H1 (cell line): ENCODE measurements at regions not wholly inside any gene's neighbourhood (a gene's known extent, or its start where the extent isn't known, plus 50 kb on each side); places are given as distances from the start of the nearest gene placed in this dataset.

Experiments
- CTCF ChIA-PET: fragments of 300-600 bp; sonication (Branson Sonifier 250); formaldehyde crosslinking; loops from one replicate; lab custom pipeline; 2021; ENCODE audit not compliant: partially characterized antibody; lab: Charles Lee
- POLR2A ChIA-PET: fragments of 300-600 bp; sonication (Branson Sonifier 250); formaldehyde crosslinking; loops from one replicate; lab custom pipeline; 2021; ENCODE audit warnings: inconsistent platforms; ENCODE audit not compliant: partially characterized antibody; lab: Charles Lee
- DNase-seq, 2 experiments: peaks; one replicate each; pipeline versions ENCODE4 v3.0.0 to v3.0.0-alpha.2; 2010 to 2022; ENCODE audit warnings: low spot score in 2 of 2, low read depth in 1 of 2, mixed read lengths in 1 of 2
- FAIRE-seq: peaks from 2 replicates; lab custom pipeline; 2011; peaks lifted over from hg19 to GRCh38; lab: Jason Lieb, UNC
- H2AFZ ChIP-seq: 2 replicates; pipeline ENCODE4 v1.8.1; 2012; ENCODE audit warnings: low read length, inconsistent platforms
- H2AK5ac ChIP-seq: 2 replicates; pipeline ENCODE4 v1.6.1; 2013; ENCODE audit warnings: low read depth, low read length
- H2BK120ac ChIP-seq: replicated peaks from 2 replicates; pipeline ENCODE3; 2013; ENCODE audit warnings: low read depth, low read length, inconsistent platforms
- H2BK12ac ChIP-seq: 2 replicates; pipeline ENCODE4 v1.6.1; 2013; ENCODE audit warnings: low read depth, low read length
- H2BK15ac ChIP-seq: 2 replicates; pipeline ENCODE4 v1.6.1; 2013; ENCODE audit warnings: low read length
- H2BK20ac ChIP-seq: 2 replicates; pipeline ENCODE4 v1.6.1; 2013; ENCODE audit warnings: low read length
- H2BK5ac ChIP-seq: 2 replicates; pipeline ENCODE4 v1.6.1; 2013; ENCODE audit warnings: low read depth, low read length
- H3K14ac ChIP-seq: 2 replicates; pipeline ENCODE4 v1.6.1; 2013; ENCODE audit warnings: inconsistent platforms; ENCODE audit not compliant: insufficient read length
- H3K18ac ChIP-seq: 2 replicates; pipeline ENCODE4 v1.6.1; 2013; ENCODE audit warnings: low read length; ENCODE audit errors: extremely low read depth
- H3K23ac ChIP-seq: 2 replicates; pipeline ENCODE4 v1.6.1; 2013; ENCODE audit warnings: inconsistent platforms; ENCODE audit not compliant: insufficient read length
- H3K23me2 ChIP-seq: 2 replicates; pipeline ENCODE4 v1.6.1; 2013; ENCODE audit warnings: low read depth, low read length
- H3K27ac ChIP-seq: 2 replicates; pipeline ENCODE4 v1.6.1; 2011; ENCODE audit warnings: low read depth, low read length, inconsistent platforms
- H3K27me3 ChIP-seq, 4 experiments: replicated peaks in 1 of 4; 1 replicate in 1 of 4; 2 replicates in 3 of 4; pipeline versions ENCODE4 v1.6.1 to v1.8.1; 2011 to 2013; ENCODE audit warnings: low read length in 3 of 4, mild to moderate bottlenecking in 3 of 4, inconsistent platforms in 2 of 4, mixed read lengths in 2 of 4, moderate library complexity in 1 of 4; ENCODE audit not compliant: control insufficient read depth in 3 of 4, insufficient read depth in 3 of 4; ENCODE audit errors: extremely low read depth in 1 of 4
- H3K36me3 ChIP-seq, 4 experiments: 2 replicates each; pipeline versions ENCODE4 v1.6.1 to v1.8.1; 2011 to 2013; ENCODE audit warnings: mild to moderate bottlenecking in 4 of 4, low read length in 3 of 4, moderate library complexity in 2 of 4, control low read depth in 1 of 4, inconsistent platforms in 1 of 4; ENCODE audit not compliant: insufficient read depth in 4 of 4, control insufficient read depth in 2 of 4
- H3K4ac ChIP-seq: replicated peaks from 2 replicates; pipeline ENCODE3; 2013; ENCODE audit warnings: low read length, low read depth, mixed read lengths, inconsistent platforms; ENCODE audit not compliant: insufficient read length
- H3K4me1 ChIP-seq, 4 experiments: replicated peaks in 1 of 4; 1 replicate in 1 of 4; 2 replicates in 3 of 4; pipeline versions ENCODE4 v1.6.1 to v1.8.1; 2011 to 2013; ENCODE audit warnings: low read length in 3 of 4, inconsistent platforms in 2 of 4, mixed read lengths in 1 of 4; ENCODE audit not compliant: insufficient read depth in 4 of 4, control insufficient read depth in 3 of 4
- H3K4me2 ChIP-seq, 2 experiments: 2 replicates each; pipeline versions ENCODE4 v1.6.1 to v1.8.1; 2011 to 2013; ENCODE audit warnings: low read depth in 2 of 2, low read length in 2 of 2, control low read depth in 1 of 2, inconsistent platforms in 1 of 2, mild to moderate bottlenecking in 1 of 2; ENCODE audit not compliant: insufficient read depth in 1 of 2
- H3K4me3 ChIP-seq, 4 experiments: fragments of 200-600, 300-600 bp in 1 of 4; sonication (generic), shearing (Covaris generic), sonication (Bioruptor Twin) in 1 of 4; 2 replicates each; pipeline versions ENCODE4 v1.5.1 to v1.8.1; 2011 to 2016; ENCODE audit warnings: low read length in 4 of 4, low read depth in 3 of 4, control low read depth in 2 of 4, inconsistent platforms in 2 of 4, mild to moderate bottlenecking in 2 of 4, mixed read lengths in 1 of 4, moderate library complexity in 1 of 4; ENCODE audit not compliant: insufficient read depth in 2 of 4; ENCODE audit errors: extremely low read depth in 1 of 4
- H3K56ac ChIP-seq: replicated peaks from 2 replicates; pipeline ENCODE3; 2013; ENCODE audit warnings: low read depth, mild to moderate bottlenecking, mixed read lengths, low read length, inconsistent platforms; ENCODE audit not compliant: insufficient read length
- H3K79me1 ChIP-seq: 2 replicates; pipeline ENCODE4 v1.6.1; 2013; ENCODE audit warnings: low read depth, low read length, control low read depth
- H3K79me2 ChIP-seq, 2 experiments: 2 replicates each; pipeline versions ENCODE4 v1.6.1 to v1.8.1; 2012 to 2013; ENCODE audit warnings: low read length in 2 of 2, mild to moderate bottlenecking in 2 of 2, inconsistent platforms in 1 of 2; ENCODE audit not compliant: insufficient read depth in 2 of 2, control insufficient read depth in 1 of 2
- H3K9ac ChIP-seq, 4 experiments: replicated peaks in 1 of 4; 1 replicate in 1 of 4; 2 replicates in 3 of 4; pipeline versions ENCODE4 v1.6.1 to v1.8.1; 2011 to 2013; ENCODE audit warnings: low read depth in 3 of 4, low read length in 3 of 4, control low read depth in 2 of 4, mild to moderate bottlenecking in 2 of 4, moderate library complexity in 2 of 4, inconsistent platforms in 1 of 4; ENCODE audit errors: extremely low read depth in 1 of 4
- H3K9me3 ChIP-seq, 2 experiments: 2 replicates each; pipeline versions ENCODE4 v1.6.1 to v1.8.1; 2012 to 2013; ENCODE audit warnings: mild to moderate bottlenecking in 2 of 2, moderate library complexity in 2 of 2, control low read depth in 1 of 2, inconsistent platforms in 1 of 2, low read depth in 1 of 2, low read length in 1 of 2, mixed read lengths in 1 of 2; ENCODE audit not compliant: insufficient read depth in 2 of 2
- H4K20me1 ChIP-seq, 2 experiments: replicated peaks in 1 of 2; 2 replicates each; pipeline versions ENCODE3 to v1.8.1; 2011 to 2013; ENCODE audit warnings: inconsistent platforms in 2 of 2, low read length in 2 of 2, mild to moderate bottlenecking in 1 of 2; ENCODE audit not compliant: insufficient read depth in 2 of 2, control insufficient read depth in 1 of 2
- H4K5ac ChIP-seq: 2 replicates; pipeline ENCODE4 v1.6.1; 2013; ENCODE audit warnings: low read length, low read depth, mixed read lengths, inconsistent platforms; ENCODE audit not compliant: insufficient read length
- H4K8ac ChIP-seq: 2 replicates; pipeline ENCODE4 v1.8.0; 2013; ENCODE audit warnings: mild to moderate bottlenecking, moderate library complexity, low read length, inconsistent platforms; ENCODE audit not compliant: insufficient read depth; ENCODE audit errors: extremely low read depth
- H4K91ac ChIP-seq: replicated peaks from 2 replicates; pipeline ENCODE3; 2013; ENCODE audit warnings: low read length, mixed read lengths, inconsistent platforms; ENCODE audit not compliant: insufficient read length
- BACH1 ChIP-seq: IDR thresholded peaks from 2 replicates; pipeline ENCODE4 v1.6.1; 2012; ENCODE audit warnings: low read length, improper control_type of control experiment
- BRCA1 ChIP-seq: IDR thresholded peaks from 2 replicates; pipeline ENCODE4 v1.6.1; 2012; ENCODE audit warnings: low read depth, low read length, improper control_type of control experiment
- MAFK ChIP-seq: IDR thresholded peaks from 2 replicates; pipeline ENCODE4 v1.6.1; 2012; ENCODE audit warnings: low read depth, mild to moderate bottlenecking, improper control_type of control experiment, low read length
- SIN3A ChIP-seq, 2 experiments: IDR thresholded peaks in 1 of 2; conservative IDR thresholded peaks in 1 of 2; 2 replicates each; pipeline ENCODE4 v1.6.1; 2011 to 2012; ENCODE audit warnings: low read length in 2 of 2, improper control_type of control experiment in 1 of 2, low read depth in 1 of 2, mild to moderate bottlenecking in 1 of 2
- TBP ChIP-seq: IDR thresholded peaks from 2 replicates; pipeline ENCODE4 v1.6.1; 2011; ENCODE audit warnings: low read depth, low read length, improper control_type of control experiment
- ZNF274 ChIP-seq: IDR thresholded peaks from 2 replicates; pipeline ENCODE4 v1.7.0; 2012; ENCODE audit warnings: low read length, borderline replicate concordance; ENCODE audit errors: extremely low read depth
- WGBS, 2 experiments: shearing (Covaris generic) in 1 of 2; methylation state at CpG; one replicate each; pipeline versions ENCODE4 v1.1.6 to v1.1.7; 2013 to 2015; ENCODE audit warnings: low lambda C conversion rate in 2 of 2, mixed read lengths in 2 of 2, inconsistent platforms in 1 of 2, low coverage in 1 of 2, missing lambda C conversion rate in 1 of 2; ENCODE audit not compliant: insufficient replicate concordance in 2 of 2, insufficient coverage in 1 of 2, insufficient read length in 1 of 2; ENCODE audit errors: extremely low coverage in 1 of 2, missing lambda C conversion rate in 1 of 2; 5-methylcytosine and 5-hydroxymethylcytosine counted together

DNA sequence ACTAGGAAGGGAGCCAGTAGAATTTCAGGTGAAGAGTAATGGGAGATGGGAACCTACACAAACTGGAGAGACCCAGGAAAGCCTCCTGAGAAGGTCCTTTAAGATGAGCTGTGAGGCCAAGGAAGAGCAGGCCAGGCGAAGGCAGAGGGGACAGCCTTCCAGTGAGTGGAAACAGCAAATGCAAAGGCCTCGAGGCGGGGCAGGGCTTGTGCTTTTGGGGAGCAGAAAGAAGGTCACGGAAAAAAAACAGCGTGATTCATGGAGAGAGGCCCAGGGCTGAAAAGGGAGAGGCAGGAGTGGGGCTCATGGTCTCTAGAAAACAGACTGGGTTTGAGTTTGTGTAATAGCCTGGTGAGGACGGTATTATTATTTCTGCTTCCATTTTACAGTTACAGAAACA is 386.5 kb upstream of the ASIC2 start:
- POLR2A ChIA-PET, result no interaction called here
- DNase-seq, result no peak

More for the DNA sequence above, 386.5 kb upstream of the ASIC2 start:
- Histone ChIP-seq H3K23ac (no peak overlapping the region), H3K56ac (no peak overlapping the region), H2BK120ac (no peak overlapping the region), H4K91ac (no peak overlapping the region), H3K27ac (no peak overlapping the region), H3K4ac (no peak overlapping the region), H3K4me1 (no peaks in the 10 kb centered on the region; a peak in 1 of 7 replicates), H2BK20ac (no peak overlapping the region), H3K4me2 (no peak overlapping the region), H2BK5ac (no peak overlapping the region), H3K79me1 (no peaks in the 10 kb centered on the region), H3K14ac (no peak overlapping the region), H3K27me3 (no peaks in the 10 kb centered on the region), H3K4me3 (no peak overlapping the region), H4K5ac (no peak overlapping the region), H2AK5ac (no peak overlapping the region), H3K79me2 (no peaks in the 10 kb centered on the region), H3K18ac (no peak overlapping the region), H4K20me1 (no peaks in the 10 kb centered on the region), H2AFZ (no peak overlapping the region), H4K8ac (no peak overlapping the region), H3K23me2 (no peaks in the 10 kb centered on the region), H3K9ac (no peak overlapping the region), H2BK12ac (no peak overlapping the region), H3K9me3 (no peaks in the 10 kb centered on the region), H2BK15ac (no peak overlapping the region), H3K36me3 (no peaks in the 10 kb centered on the region)
- no peak for FAIRE-seq
- WGBS, 2 experiments, result 76% methylated on average over 6 of the region's 6 CpGs; no CpG with 5 or more reads in 1 of the 2 experiments
- TF ChIP-seq BRCA1 (no peak), MAFK (no peak), SIN3A (conservative IDR thresholded peaks at IDR 0.05 in 1 of 2, IDR thresholded peaks at IDR 0.05 in 1 of 2; ENCODE audit: low read depth in 1 of 2, low read length in 2 of 2) (no peak), BACH1 (no peak), TBP (no peak), ZNF274 (no peak)
- CTCF ChIA-PET, result interaction anchor here (0.9 to 1.0 kb wide), 2 partner anchors 28 to 385 kb away, joined by 3 read pairs; no protein-coding TSS in a partner anchor
